ENCODE measurements at regions not wholly inside any gene's neighbourhood (a gene's known extent, or its start where the extent isn't known, plus 50 kb on each side); places are given as distances from the start of the nearest gene placed in this dataset.

- Mint-ChIP-seq H3K4me1 (no peaks in the 10 kb centered on the region), H3K4me3 (no peak overlapping the region), H3K27ac (no peak overlapping the region), H3K9me3 (peaks cover 49% of the 10 kb centered on the region), H3K36me3 (ENCODE audit: low read depth) (no peaks in the 10 kb centered on the region), H3K27me3 (ENCODE audit: low read depth, poor library complexity) (peaks cover 7% of the 10 kb centered on the region)
- no peak for DNase-seq
- no peak for TF ChIP-seq CTCF (IDR thresholded peaks at IDR 0.05)
These were observed 67.0 kb upstream of the VIPR2 start for GRCh38 chr7:159211540-159212182.

- TF ChIP-seq CTCF (IDR thresholded peaks at IDR 0.05), result no peak
- H3K4me3 Mint-ChIP-seq, result no peak overlapping the region
- no peaks in the 10 kb centered on the region for H3K36me3 Mint-ChIP-seq (ENCODE audit: low read depth)
- H3K4me1 Mint-ChIP-seq, result no peaks in the 10 kb centered on the region
- peaks cover 49% of the 10 kb centered on the region for H3K9me3 Mint-ChIP-seq
- peaks cover 6% of the 10 kb centered on the region for H3K27me3 Mint-ChIP-seq (ENCODE audit: low read depth, poor library complexity)
- H3K27ac Mint-ChIP-seq, result no peak overlapping the region
- no peak for DNase-seq
These were observed 66.0 kb upstream of the VIPR2 start for GRCh38 chr7:159210581-159211235.

- H3K4me3 Mint-ChIP-seq, result no peak overlapping the region
- DNase-seq, result no peak
- H3K4me1 Mint-ChIP-seq, result no peaks in the 10 kb centered on the region
- H3K9me3 Mint-ChIP-seq, result peaks cover 49% of the 10 kb centered on the region
- no peak for TF ChIP-seq CTCF (IDR thresholded peaks at IDR 0.05)
- no peak overlapping the region for H3K27ac Mint-ChIP-seq
- no peaks in the 10 kb centered on the region for H3K36me3 Mint-ChIP-seq (ENCODE audit: low read depth)
- H3K27me3 Mint-ChIP-seq (ENCODE audit: low read depth, poor library complexity), result peaks cover 4% of the 10 kb centered on the region
These were observed 64.8 kb upstream of the VIPR2 start for GRCh38 chr7:159209429-159209828.

GRCh38 chr7:159207951-159208350 is 63.3 kb upstream of the VIPR2 start:
- Mint-ChIP-seq H3K4me1 (no peaks in the 10 kb centered on the region), H3K27ac (no peak overlapping the region), H3K27me3 (ENCODE audit: low read depth, poor library complexity) (peaks cover 2% of the 10 kb centered on the region), H3K9me3 (peaks cover 46% of the 10 kb centered on the region), H3K36me3 (ENCODE audit: low read depth) (no peaks in the 10 kb centered on the region), H3K4me3 (no peak overlapping the region)
- TF ChIP-seq CTCF (IDR thresholded peaks at IDR 0.05), result no peak
- no peak for DNase-seq

- TF ChIP-seq CTCF (IDR thresholded peaks at IDR 0.05), result no peak
- H3K4me3 Mint-ChIP-seq, result no peak overlapping the region
- DNase-seq, result no peak
- peaks cover 42% of the 10 kb centered on the region for H3K9me3 Mint-ChIP-seq
- H3K4me1 Mint-ChIP-seq, result no peaks in the 10 kb centered on the region
- no peak overlapping the region for H3K27ac Mint-ChIP-seq
- H3K27me3 Mint-ChIP-seq (ENCODE audit: low read depth, poor library complexity), result peaks cover 2% of the 10 kb centered on the region
- H3K36me3 Mint-ChIP-seq (ENCODE audit: low read depth), result no peaks in the 10 kb centered on the region
These were observed 62.7 kb upstream of the VIPR2 start for GRCh38 chr7:159207393-159207792.

- no peak for TF ChIP-seq CTCF (IDR thresholded peaks at IDR 0.05)
- H3K27ac Mint-ChIP-seq, result no peak overlapping the region
- H3K27me3 Mint-ChIP-seq (ENCODE audit: low read depth, poor library complexity), result no peaks in the 10 kb centered on the region
- no peaks in the 10 kb centered on the region for H3K36me3 Mint-ChIP-seq (ENCODE audit: low read depth)
- H3K4me1 Mint-ChIP-seq, result no peaks in the 10 kb centered on the region
- DNase-seq, result no peak
- H3K4me3 Mint-ChIP-seq, result no peak overlapping the region
- peaks cover 39% of the 10 kb centered on the region for H3K9me3 Mint-ChIP-seq
These were observed 61.2 kb upstream of the VIPR2 start for GRCh38 chr7:159205833-159206232.
